ENCODE measurements at regions not wholly inside any gene's neighbourhood (a gene's known extent, or its start where the extent isn't known, plus 50 kb on each side); places are given as distances from the start of the nearest gene placed in this dataset.

- TF ChIP-seq CTCF (IDR thresholded peaks at IDR 0.05; ENCODE audit: low read depth, low read length, missing control alignments), result no peak
- no peak for DNase-seq (ENCODE audit: low read depth)
- no peak overlapping the region for H3K4me3 ChIP-seq (ENCODE audit: low read depth, low read length)
- in situ Hi-C loops (cut with HindIII; ENCODE audit: low sequenced_read_pairs), result no loop called here
Observed at GRCh38 chr3:187949093-187949820, 204.0 kb upstream of the BCL6 start.

GRCh38 chr3:187950671-187951070 lies 203.3 kb upstream of the LPP start:
- DNase-seq (ENCODE audit: low read depth), result no peak
- no peak for TF ChIP-seq CTCF (IDR thresholded peaks at IDR 0.05; ENCODE audit: low read depth, low read length, missing control alignments)
- in situ Hi-C loops (cut with HindIII; ENCODE audit: low sequenced_read_pairs), result no loop called here
- no peak overlapping the region for H3K4me3 ChIP-seq (ENCODE audit: low read depth, low read length)

- no peak for TF ChIP-seq CTCF (IDR thresholded peaks at IDR 0.05; ENCODE audit: low read depth, low read length, missing control alignments)
- in situ Hi-C loops (cut with HindIII; ENCODE audit: low sequenced_read_pairs), result no loop called here
- DNase-seq (ENCODE audit: low read depth), result no peak
- no peak overlapping the region for H3K4me3 ChIP-seq (ENCODE audit: low read depth, low read length)
Observed at GRCh38 chr3:187951452-187952190, 202.3 kb upstream of the LPP start.

GRCh38 chr3:187952849-187953248 lies 201.1 kb upstream of the LPP start:
- no peak for TF ChIP-seq CTCF (IDR thresholded peaks at IDR 0.05; ENCODE audit: low read depth, low read length, missing control alignments)
- no peak overlapping the region for H3K4me3 ChIP-seq (ENCODE audit: low read depth, low read length)
- DNase-seq (ENCODE audit: low read depth), result no peak
- in situ Hi-C loops (cut with HindIII; ENCODE audit: low sequenced_read_pairs), result no loop called here

- no peak for DNase-seq (ENCODE audit: low read depth)
- in situ Hi-C loops (cut with HindIII; ENCODE audit: low sequenced_read_pairs), result no loop called here
- H3K4me3 ChIP-seq (ENCODE audit: low read depth, low read length), result no peak overlapping the region
- no peak for TF ChIP-seq CTCF (IDR thresholded peaks at IDR 0.05; ENCODE audit: low read depth, low read length, missing control alignments)
Observed at GRCh38 chr3:187954516-187954872, 199.5 kb upstream of the LPP start.

- peak; percentile 45 for DNase-seq (ENCODE audit: low read depth)
- in situ Hi-C loops (cut with HindIII; ENCODE audit: low sequenced_read_pairs), result no loop called here
- TF ChIP-seq CTCF (IDR thresholded peaks at IDR 0.05; ENCODE audit: low read depth, low read length, missing control alignments), result no peak
- no peak overlapping the region for H3K4me3 ChIP-seq (ENCODE audit: low read depth, low read length)
Observed at GRCh38 chr3:187954873-187955586, 198.9 kb upstream of the LPP start.

Measured in astrocyte of the cerebellum (primary cell).